ENCODE measurements at regions not wholly inside any gene's neighbourhood (a gene's known extent, or its start where the extent isn't known, plus 50 kb on each side); places are given as distances from the start of the nearest gene placed in this dataset.

GRCh38 chr16:85415196-85416090, 197.7 kb upstream of the GSE1 start (continued):
- no peak for TF ChIP-seq RFX5 (IDR thresholded peaks at IDR 0.05; ENCODE audit: low read depth, low read length)

GRCh38 chr16:85416228-85417109, 196.7 kb upstream of the GSE1 start:
- 0 out of 2 replicates have a peak, but pooled peaks cover 1% of the 10 kb centered on the region for H3K36me3 ChIP-seq (ENCODE audit: control insufficient read depth, insufficient read depth, low read length)
- in situ Hi-C loops (cut with MboI; ENCODE audit: low sequenced_read_pairs) = no loop called here
- intact Hi-C loops (cut with micrococcal nuclease) = no loop called here
- H2AK5ac ChIP-seq (ENCODE audit: low read depth, low read length) = no peak overlapping the region
- no peak overlapping the region for H3K4ac ChIP-seq (ENCODE audit: low read depth, low read length)
- H3K9me1 ChIP-seq (ENCODE audit: insufficient read depth, low read length) = no peaks in the 10 kb centered on the region
- H3K4me3 ChIP-seq (ENCODE audit: insufficient read depth, low read depth, low read length) = no peak overlapping the region
- no peak overlapping the region for H2BK5ac ChIP-seq (ENCODE audit: low read depth, low read length, poor library complexity, severe bottlenecking)
- H3K79me1 ChIP-seq (ENCODE audit: low read depth in 1 of 2, low read length in 2 of 2) = peaks cover 0 to 22% of the 10 kb centered on the region in 2 experiments; a peak in 3 of 4 replicates
- H3K9me3 ChIP-seq (ENCODE audit: control insufficient read depth, insufficient read depth, low read length) = no peaks in the 10 kb centered on the region
- POLR2A ChIA-PET (ENCODE audit: unreplicated experiment) = no interaction called here
- DNase-seq = peak; percentile 15
- dilution Hi-C loops (cut with HindIII; ENCODE audit: low sequenced_read_pairs, unreplicated experiment) = no loop called here
- H3K4me1 ChIP-seq (ENCODE audit: control insufficient read depth, insufficient read depth, low read length) = no peaks in the 10 kb centered on the region; the same call in 1 of the 2 replicates
- H3K4me2 ChIP-seq (ENCODE audit: low read depth, low read length) = no peak overlapping the region
- H2AFZ ChIP-seq (replicated peaks; ENCODE audit: low read length, poor library complexity) = no peak overlapping the region
- H3K18ac ChIP-seq (ENCODE audit: low read depth, low read length) = no peak overlapping the region
- CTCF ChIA-PET = interaction anchor here (0.8 to 1.0 kb wide), 3 partner anchors 19 to 171 kb away, joined by 3 to 4 read pairs (median 4); no protein-coding TSS in a partner anchor
- no peak overlapping the region for H3K56ac ChIP-seq (ENCODE audit: extremely low read depth, insufficient read depth, low read length)
- 55% methylated on average over 4 of the region's 24 CpGs; no CpG with 5 or more reads in 1 of the 2 experiments for WGBS, 2 experiments (ENCODE audit: extremely low coverage in 2 of 2, insufficient read length in 1 of 2)
- no peaks in the 10 kb centered on the region for H3K27me3 ChIP-seq (ENCODE audit: control insufficient read depth, insufficient read depth, low read length)
- H4K8ac ChIP-seq (ENCODE audit: low read depth in 2 of 2, low read length in 2 of 2) = no peak overlapping the region
- no peak overlapping the region for H3K23ac ChIP-seq (ENCODE audit: low read depth, low read length)
- no peak overlapping the region for H2BK20ac ChIP-seq (ENCODE audit: low read depth, low read length)
- H3K27ac ChIP-seq (ENCODE audit: insufficient read depth, low read length) = no peak overlapping the region
- peak overlapping the region; percentile 84 for H2AK9ac ChIP-seq (replicated peaks; ENCODE audit: low read depth, low read length, poor library complexity)
- H4K91ac ChIP-seq (ENCODE audit: insufficient read depth, low read depth, low read length) = no peak overlapping the region
- peak; percentile 61; the same call in 1 of the 2 replicates for ATAC-seq (ENCODE audit: low read depth)
- no peak overlapping the region for H3K14ac ChIP-seq (replicated peaks; ENCODE audit: low read depth, low read length)
- no TSS peak for BruUV-seq (replicated peaks)
- H3K9ac ChIP-seq (ENCODE audit: low read depth, low read length) = no peak overlapping the region
- H2BK15ac ChIP-seq (ENCODE audit: low read depth, low read length) = no peak overlapping the region
- H2BK120ac ChIP-seq (ENCODE audit: low read depth, low read length) = no peak overlapping the region
- peaks cover 44% of the 10 kb centered on the region for H4K20me1 ChIP-seq (ENCODE audit: insufficient read depth, low read length)
- TF ChIP-seq USF2 (IDR thresholded peaks at IDR 0.05; ENCODE audit: low read depth, low read length) (peak; percentile 50; the same call in 1 of the 2 replicates), POLR2A (IDR thresholded peaks at IDR 0.05; ENCODE audit: low read depth, low read length) (no peak), CTCF (conservative IDR thresholded peaks at IDR 0.05; ENCODE audit: low read depth, low read length) (peak; percentile 58), ELK1 (IDR thresholded peaks at IDR 0.05; ENCODE audit: borderline replicate concordance, low read depth, low read length) (no peak), SMC3 (IDR thresholded peaks at IDR 0.05; ENCODE audit: low read depth, low read length) (peak; percentile 29; the same call in 1 of the 2 replicates), MXI1 (IDR thresholded peaks at IDR 0.05; ENCODE audit: borderline replicate concordance, low read depth, low read length) (no peak), RAD21 (IDR thresholded peaks at IDR 0.05; ENCODE audit: low read length) (peak; percentile 46)
- no peak overlapping the region for H4K5ac ChIP-seq (ENCODE audit: low read depth, low read length)

Data from IMR-90 (cell line).